ENCODE measurements at regions not wholly inside any gene's neighbourhood (a gene's known extent, or its start where the extent isn't known, plus 50 kb on each side); places are given as distances from the start of the nearest gene placed in this dataset.

- CTCF ChIA-PET (ENCODE audit: partially characterized antibody), result no interaction called here
- Histone ChIP-seq H3K27me3 (replicated peaks in 1 of 4; ENCODE audit: control insufficient read depth in 3 of 4, extremely low read depth in 1 of 4, insufficient read depth in 3 of 4, low read length in 3 of 4) (no peaks in the 10 kb centered on the region), H2BK12ac (ENCODE audit: low read depth, low read length) (no peak overlapping the region)
- TF ChIP-seq KDM5A (IDR thresholded peaks at IDR 0.05; ENCODE audit: low read length) (no peak), SP2 (IDR thresholded peaks at IDR 0.05; ENCODE audit: low read length) (no peak), SUZ12 (IDR thresholded peaks at IDR 0.05; ENCODE audit: low read length) (no peak), ZNF274 (IDR thresholded peaks at IDR 0.05; ENCODE audit: borderline replicate concordance, extremely low read depth, low read length) (no peak), TAF1 (IDR thresholded peaks at IDR 0.05; ENCODE audit: low read depth, low read length) (no peak), JUND (IDR thresholded peaks at IDR 0.05; ENCODE audit: low read length) (no peak), RFX5 (IDR thresholded peaks at IDR 0.05; ENCODE audit: borderline replicate concordance, low read depth, low read length) (no peak), MAX (IDR thresholded peaks at IDR 0.05) (no peak), SRF (IDR thresholded peaks at IDR 0.05; ENCODE audit: low read depth, low read length) (no peak), GABPA (IDR thresholded peaks at IDR 0.05; ENCODE audit: borderline replicate concordance, insufficient read depth, low read length) (no peak), SAP30 (IDR thresholded peaks at IDR 0.05; ENCODE audit: insufficient read depth, insufficient replicate concordance, low read length) (no peak), ASH2L (IDR thresholded peaks at IDR 0.05; ENCODE audit: low read length) (no peak), CREB1 (IDR thresholded peaks at IDR 0.05) (no peak)
Observed at GRCh38 chr6:98783578-98783977, 50.8 kb upstream of the POU3F2 start.

More at GRCh38 chr6:98783578-98783977, 50.8 kb upstream of the POU3F2 start:
- H4K20me1 ChIP-seq (replicated peaks in 1 of 2; ENCODE audit: control insufficient read depth in 1 of 2, insufficient read depth in 2 of 2, low read length in 2 of 2), result no peaks in the 10 kb centered on the region
- H3K79me1 ChIP-seq (ENCODE audit: low read depth, low read length), result no peaks in the 10 kb centered on the region
- no peak overlapping the region for H4K8ac ChIP-seq (ENCODE audit: extremely low read depth, insufficient read depth, low read length)
- no peak overlapping the region for H3K9ac ChIP-seq (replicated peaks in 1 of 4; ENCODE audit: extremely low read depth in 1 of 4, low read depth in 3 of 4, low read length in 3 of 4)
- no peak overlapping the region for H3K4ac ChIP-seq (replicated peaks; ENCODE audit: insufficient read length, low read depth, low read length)
- H3K4me2 ChIP-seq (ENCODE audit: insufficient read depth in 1 of 2, low read depth in 2 of 2, low read length in 2 of 2), result no peak overlapping the region
- no peak overlapping the region for H3K23ac ChIP-seq (ENCODE audit: insufficient read length)
- POLR2A ChIA-PET (ENCODE audit: partially characterized antibody), result no interaction called here
- H3K27ac ChIP-seq (ENCODE audit: low read depth, low read length), result no peak overlapping the region
- H3K9me3 ChIP-seq (ENCODE audit: insufficient read depth in 2 of 2, low read depth in 1 of 2, low read length in 1 of 2), result no peaks in the 10 kb centered on the region
- DNase-seq (ENCODE audit: low read depth in 1 of 2, low spot score in 2 of 2) (no peak), FAIRE-seq (no peak)
- no peaks in the 10 kb centered on the region for H3K23me2 ChIP-seq (ENCODE audit: low read depth, low read length)
- H2AK5ac ChIP-seq (ENCODE audit: low read depth, low read length), result no peak overlapping the region
- H2BK5ac ChIP-seq (ENCODE audit: low read depth, low read length), result no peak overlapping the region
- no peak overlapping the region for H2BK15ac ChIP-seq (ENCODE audit: low read length)
- H2AFZ ChIP-seq (ENCODE audit: low read length), result no peak overlapping the region
- no peak overlapping the region for H3K18ac ChIP-seq (ENCODE audit: extremely low read depth, low read length)
- no peak overlapping the region for H4K5ac ChIP-seq (ENCODE audit: insufficient read length, low read depth, low read length)
- peaks cover 2 to 4% (median 3%) of the 10 kb centered on the region in 4 experiments; a peak in 5 of 7 replicates for H3K4me1 ChIP-seq (replicated peaks in 1 of 4; ENCODE audit: control insufficient read depth in 3 of 4, insufficient read depth in 4 of 4, low read length in 3 of 4)
- no peaks in the 10 kb centered on the region for H3K79me2 ChIP-seq (ENCODE audit: control insufficient read depth in 1 of 2, insufficient read depth in 2 of 2, low read length in 2 of 2)
- no peaks in the 10 kb centered on the region for H3K36me3 ChIP-seq (ENCODE audit: control insufficient read depth in 2 of 4, insufficient read depth in 4 of 4, low read length in 3 of 4)
- no peak overlapping the region for H3K4me3 ChIP-seq (ENCODE audit: extremely low read depth in 1 of 4, insufficient read depth in 2 of 4, low read depth in 3 of 4, low read length in 4 of 4)
- H3K14ac ChIP-seq (ENCODE audit: insufficient read length), result no peak overlapping the region
- H3K56ac ChIP-seq (replicated peaks; ENCODE audit: insufficient read length, low read depth, low read length), result no peak overlapping the region
- H2BK120ac ChIP-seq (replicated peaks; ENCODE audit: low read depth, low read length), result no peak overlapping the region
- H4K91ac ChIP-seq (replicated peaks; ENCODE audit: insufficient read length, low read length), result no peak overlapping the region
- no peak overlapping the region for H2BK20ac ChIP-seq (ENCODE audit: low read length)
- 89% methylated on average over 2 of the region's 2 CpGs; no CpG with 5 or more reads in 1 of the 2 experiments for WGBS, 2 experiments (ENCODE audit: extremely low coverage in 1 of 2, insufficient coverage in 1 of 2, insufficient read length in 1 of 2, insufficient replicate concordance in 2 of 2, low coverage in 1 of 2, low lambda C conversion rate in 2 of 2, missing lambda C conversion rate in 1 of 2)
